ENCODE measurements at regions not wholly inside any gene's neighbourhood (a gene's known extent, or its start where the extent isn't known, plus 50 kb on each side); places are given as distances from the start of the nearest gene placed in this dataset.

GRCh38 chr2:76316691-76317090 lies 606.0 kb upstream of the GCFC2 start:
- Mint-ChIP-seq H3K4me3 (no peak overlapping the region), H3K4me1 (no peaks in the 10 kb centered on the region), H3K27ac (no peak overlapping the region), H3K36me3 (peaks cover 0 to 4% (median 0%) of the 10 kb centered on the region in 3 donors), H3K9me3 (peaks cover 7 to 47% (median 26%) of the 10 kb centered on the region in 6 donors), H3K27me3 (ENCODE audit: low read depth in 3 of 3) (no peaks in the 10 kb centered on the region)
- DNase-seq = no peak

GRCh38 chr2:76314271-76315020 lies 603.7 kb upstream of the GCFC2 start:
- Mint-ChIP-seq H3K27me3 (ENCODE audit: low read depth in 3 of 3) (no peaks in the 10 kb centered on the region), H3K36me3 (peaks cover 0 to 4% (median 0%) of the 10 kb centered on the region in 3 donors), H3K27ac (no peak overlapping the region), H3K9me3 (peaks cover 2 to 50% (median 26%) of the 10 kb centered on the region in 6 donors), H3K4me1 (no peaks in the 10 kb centered on the region), H3K4me3 (no peak overlapping the region)
- DNase-seq = no peak

- no peaks in the 10 kb centered on the region for H3K36me3 Mint-ChIP-seq
- no peak overlapping the region for H3K4me3 Mint-ChIP-seq
- no peaks in the 10 kb centered on the region for H3K27me3 Mint-ChIP-seq (ENCODE audit: low read depth in 3 of 3)
- H3K27ac Mint-ChIP-seq = no peak overlapping the region
- DNase-seq = no peak
- H3K9me3 Mint-ChIP-seq = peaks cover 2 to 40% (median 22%) of the 10 kb centered on the region in 6 donors
- no peaks in the 10 kb centered on the region for H3K4me1 Mint-ChIP-seq
These were observed 601.5 kb upstream of the GCFC2 start for GRCh38 chr2:76312236-76312635.

GRCh38 chr2:76311728-76312127 lies 601.0 kb upstream of the GCFC2 start:
- H3K9me3 Mint-ChIP-seq = peaks cover 6 to 45% (median 20%) of the 10 kb centered on the region in 6 donors
- no peak for DNase-seq
- H3K27ac Mint-ChIP-seq = no peak overlapping the region
- no peaks in the 10 kb centered on the region for H3K4me1 Mint-ChIP-seq
- no peaks in the 10 kb centered on the region for H3K27me3 Mint-ChIP-seq (ENCODE audit: low read depth in 3 of 3)
- no peak overlapping the region for H3K4me3 Mint-ChIP-seq
- H3K36me3 Mint-ChIP-seq = no peaks in the 10 kb centered on the region

- Mint-ChIP-seq H3K27ac (no peak overlapping the region), H3K4me3 (no peak overlapping the region), H3K4me1 (no peaks in the 10 kb centered on the region), H3K9me3 (peaks cover 8 to 50% (median 16%) of the 10 kb centered on the region in 6 donors), H3K27me3 (ENCODE audit: low read depth in 3 of 3) (no peaks in the 10 kb centered on the region), H3K36me3 (no peaks in the 10 kb centered on the region)
- DNase-seq = no peak
These were observed 600.3 kb upstream of the GCFC2 start for GRCh38 chr2:76310894-76311633.

GRCh38 chr2:76307495-76307894 lies 596.8 kb upstream of the GCFC2 start:
- H3K27ac Mint-ChIP-seq = no peak overlapping the region
- DNase-seq = no peak
- no peaks in the 10 kb centered on the region for H3K36me3 Mint-ChIP-seq
- peaks cover 6 to 51% (median 19%) of the 10 kb centered on the region in 6 donors for H3K9me3 Mint-ChIP-seq
- H3K4me1 Mint-ChIP-seq = no peaks in the 10 kb centered on the region
- H3K4me3 Mint-ChIP-seq = no peak overlapping the region
- H3K27me3 Mint-ChIP-seq (ENCODE audit: low read depth in 3 of 3) = no peaks in the 10 kb centered on the region

- no peaks in the 10 kb centered on the region for H3K36me3 Mint-ChIP-seq
- peaks cover 2 to 30% (median 11%) of the 10 kb centered on the region in 6 donors for H3K9me3 Mint-ChIP-seq
- H3K4me3 Mint-ChIP-seq = no peak overlapping the region
- H3K27me3 Mint-ChIP-seq (ENCODE audit: low read depth in 3 of 3) = peaks cover 0 to 2% (median 0%) of the 10 kb centered on the region in 3 donors
- H3K4me1 Mint-ChIP-seq = no peaks in the 10 kb centered on the region
- no peak overlapping the region for H3K27ac Mint-ChIP-seq
- no peak for DNase-seq
These were observed 587.3 kb upstream of the GCFC2 start for GRCh38 chr2:76298041-76298440.

- H3K36me3 Mint-ChIP-seq = no peaks in the 10 kb centered on the region
- no peak overlapping the region for H3K4me3 Mint-ChIP-seq
These were observed 585.7 kb upstream of the GCFC2 start for GRCh38 chr2:76296438-76296837.

GRCh38 chr2:76295762-76296161 lies 585.0 kb upstream of the GCFC2 start:
- Mint-ChIP-seq H3K27ac (no peak overlapping the region), H3K4me1 (no peaks in the 10 kb centered on the region)

More at GRCh38 chr2:76296438-76296837, 585.7 kb upstream of the GCFC2 start:
- Mint-ChIP-seq H3K27me3 (ENCODE audit: low read depth in 3 of 3) (peaks cover 0 to 2% (median 0%) of the 10 kb centered on the region in 3 donors), H3K27ac (no peak overlapping the region), H3K4me1 (no peaks in the 10 kb centered on the region), H3K9me3 (peaks cover 2 to 30% (median 13%) of the 10 kb centered on the region in 6 donors)
- DNase-seq = no peak

GRCh38 chr2:76288598-76288997 lies 577.9 kb upstream of the GCFC2 start:
- no peaks in the 10 kb centered on the region for H3K4me1 Mint-ChIP-seq
- no peaks in the 10 kb centered on the region for H3K36me3 Mint-ChIP-seq
- H3K4me3 Mint-ChIP-seq = no peak overlapping the region
- H3K9me3 Mint-ChIP-seq = peaks cover 2 to 21% (median 9%) of the 10 kb centered on the region in 6 donors
- no peak overlapping the region for H3K27ac Mint-ChIP-seq
- H3K27me3 Mint-ChIP-seq (ENCODE audit: low read depth in 3 of 3) = peaks cover 0 to 2% (median 0%) of the 10 kb centered on the region in 3 donors
- DNase-seq = no peak

More at GRCh38 chr2:76295762-76296161, 585.0 kb upstream of the GCFC2 start:
- DNase-seq = no peak
- Mint-ChIP-seq H3K9me3 (peaks cover 2 to 35% (median 13%) of the 10 kb centered on the region in 6 donors), H3K36me3 (no peaks in the 10 kb centered on the region), H3K27me3 (ENCODE audit: low read depth in 3 of 3) (peaks cover 0 to 2% (median 0%) of the 10 kb centered on the region in 3 donors), H3K4me3 (no peak overlapping the region)

GRCh38 chr2:76288146-76288545 lies 577.4 kb upstream of the GCFC2 start:
- Mint-ChIP-seq H3K4me3 (no peak overlapping the region), H3K27ac (no peak overlapping the region), H3K4me1 (no peaks in the 10 kb centered on the region), H3K27me3 (ENCODE audit: low read depth in 3 of 3) (peaks cover 0 to 2% (median 0%) of the 10 kb centered on the region in 3 donors), H3K36me3 (no peaks in the 10 kb centered on the region), H3K9me3 (peaks cover 2 to 19% (median 9%) of the 10 kb centered on the region in 6 donors)
- DNase-seq = no peak

- Mint-ChIP-seq H3K27ac (no peak overlapping the region), H3K36me3 (no peaks in the 10 kb centered on the region), H3K27me3 (ENCODE audit: low read depth in 3 of 3) (peaks cover 0 to 2% (median 0%) of the 10 kb centered on the region in 3 donors), H3K4me3 (no peak overlapping the region), H3K9me3 (peaks cover 5 to 25% (median 11%) of the 10 kb centered on the region in 6 donors), H3K4me1 (no peaks in the 10 kb centered on the region)
- no peak for DNase-seq
These were observed 572.6 kb upstream of the GCFC2 start for GRCh38 chr2:76283350-76283749.

- Mint-ChIP-seq H3K27me3 (ENCODE audit: low read depth in 3 of 3) (peaks cover 0 to 2% (median 0%) of the 10 kb centered on the region in 3 donors), H3K9me3 (peaks cover 5 to 39% (median 13%) of the 10 kb centered on the region in 6 donors), H3K36me3 (peaks cover 0 to 10% (median 0%) of the 10 kb centered on the region in 3 donors), H3K27ac (no peak overlapping the region), H3K4me1 (no peaks in the 10 kb centered on the region), H3K4me3 (no peak overlapping the region)
- no peak for DNase-seq
These were observed 570.6 kb upstream of the GCFC2 start for GRCh38 chr2:76281156-76281841.

GRCh38 chr2:76280686-76281085 lies 570.0 kb upstream of the GCFC2 start:
- Mint-ChIP-seq H3K9me3 (peaks cover 5 to 44% (median 16%) of the 10 kb centered on the region in 6 donors), H3K27me3 (ENCODE audit: low read depth in 3 of 3) (peaks cover 0 to 2% (median 0%) of the 10 kb centered on the region in 3 donors), H3K36me3 (peaks cover 0 to 10% (median 0%) of the 10 kb centered on the region in 3 donors), H3K27ac (no peak overlapping the region), H3K4me1 (no peaks in the 10 kb centered on the region), H3K4me3 (no peak overlapping the region)
- no peak for DNase-seq

All from immature natural killer cell (primary cell).